Fibroblast of lung (primary cell): ENCODE measurements at regions not wholly inside any gene's neighbourhood (a gene's known extent, or its start where the extent isn't known, plus 50 kb on each side); places are given as distances from the start of the nearest gene placed in this dataset.

ENCODE experiments used
- DNase-seq, 2 donors: peaks; one replicate each; pipeline versions ENCODE4 v3.0.0 to v3.0.0-alpha.2; 2010; ENCODE audit warnings: low read depth in 2 of 2
- H2AFZ ChIP-seq: 2 replicates; pipeline ENCODE4 v1.5.1; 2012; ENCODE audit warnings: low read length, control low read depth, inconsistent platforms
- H3K27ac ChIP-seq: 2 replicates; pipeline ENCODE4 v1.5.1; 2011; ENCODE audit warnings: low read length, control low read depth; ENCODE audit not compliant: insufficient read depth
- H3K27me3 ChIP-seq: 2 replicates; pipeline ENCODE4 v1.5.1; 2011; ENCODE audit warnings: mild to moderate bottlenecking, low read length; ENCODE audit not compliant: control insufficient read depth, insufficient read depth
- H3K36me3 ChIP-seq: 2 replicates; pipeline ENCODE4 v1.5.1; 2011; ENCODE audit warnings: low read length; ENCODE audit not compliant: control insufficient read depth, insufficient read depth
- H3K4me1 ChIP-seq: 2 replicates; pipeline ENCODE4 v1.5.1; 2011; ENCODE audit warnings: low read length; ENCODE audit not compliant: control insufficient read depth, insufficient read depth; ENCODE audit errors: extremely low read depth
- H3K4me2 ChIP-seq: 2 replicates; pipeline ENCODE4 v1.5.1; 2011; ENCODE audit warnings: low read length, control low read depth; ENCODE audit not compliant: insufficient read depth; ENCODE audit errors: extremely low read depth
- H3K4me3 ChIP-seq, 4 experiments: fragments of 200-600 bp in 1 of 4; sonication (generic) in 1 of 4; replicated peaks in 1 of 4; 2 replicates each; pipeline ENCODE4 v1.5.1; 2011 to 2016; ENCODE audit warnings: low read length in 4 of 4, low read depth in 3 of 4, mild to moderate bottlenecking in 3 of 4, control low read depth in 2 of 4, inconsistent platforms in 1 of 4, mixed read lengths in 1 of 4; ENCODE audit not compliant: insufficient read depth in 1 of 4; ENCODE audit errors: control extremely low read depth in 1 of 4
- H3K79me2 ChIP-seq: 2 replicates; pipeline ENCODE4 v1.5.1; 2012; ENCODE audit warnings: mild to moderate bottlenecking, low read length, inconsistent platforms; ENCODE audit not compliant: control insufficient read depth, insufficient read depth
- H3K9ac ChIP-seq: 2 replicates; pipeline ENCODE4 v1.5.1; 2011; ENCODE audit warnings: mild to moderate bottlenecking, low read length, control low read depth; ENCODE audit not compliant: insufficient read depth
- H3K9me3 ChIP-seq: 2 replicates; pipeline ENCODE4 v1.5.1; 2012; ENCODE audit warnings: low read depth, low read length; ENCODE audit not compliant: control insufficient read depth, insufficient read depth
- H4K20me1 ChIP-seq: 2 replicates; pipeline ENCODE4 v1.5.1; 2011; ENCODE audit warnings: low read length; ENCODE audit not compliant: control insufficient read depth, insufficient read depth; ENCODE audit errors: extremely low read depth
- CTCF ChIP-seq, 2 donors: IDR thresholded peaks in 1 of 2; conservative IDR thresholded peaks in 1 of 2; 1 replicate in 1 of 2; 2 replicates in 1 of 2; pipeline ENCODE4 v1.5.1; 2011 to 2012; ENCODE audit warnings: low read length in 2 of 2, control low read depth in 1 of 2, inconsistent platforms in 1 of 2, low read depth in 1 of 2, mild to moderate bottlenecking in 1 of 2
- EZH2 ChIP-seq: IDR thresholded peaks from 2 replicates; pipeline ENCODE4 v1.5.1; 2012; ENCODE audit warnings: low read length, control low read depth, mild to moderate bottlenecking; ENCODE audit errors: missing control alignments

GRCh38 chr7:84595026-84595425 is 400.4 kb upstream of the SEMA3A start:
- no peak overlapping the region for H3K4me3 ChIP-seq
- no peaks in the 10 kb centered on the region for H3K79me2 ChIP-seq
- H2AFZ ChIP-seq: no peak overlapping the region
- H3K9me3 ChIP-seq: no peaks in the 10 kb centered on the region
- H3K27ac ChIP-seq: no peak overlapping the region
- no peak for DNase-seq
- H3K4me1 ChIP-seq: no peaks in the 10 kb centered on the region
- no peaks in the 10 kb centered on the region for H3K27me3 ChIP-seq
- H3K9ac ChIP-seq: no peak overlapping the region
- H3K36me3 ChIP-seq: no peaks in the 10 kb centered on the region
- H4K20me1 ChIP-seq: no peaks in the 10 kb centered on the region
- TF ChIP-seq CTCF (conservative IDR thresholded peaks at IDR 0.05 in 1 of 2, IDR thresholded peaks at IDR 0.05 in 1 of 2; ENCODE audit: low read depth in 1 of 2, low read length in 2 of 2) (no peak), EZH2 (no peak)
- H3K4me2 ChIP-seq: no peak overlapping the region

GRCh38 chr7:84591897-84592296 is 397.3 kb upstream of the SEMA3A start:
- no peaks in the 10 kb centered on the region for H3K4me1 ChIP-seq
- no peak overlapping the region for H3K9ac ChIP-seq
- no peak overlapping the region for H3K27ac ChIP-seq
- no peak overlapping the region for H3K4me2 ChIP-seq
- no peaks in the 10 kb centered on the region for H3K36me3 ChIP-seq
- no peaks in the 10 kb centered on the region for H3K9me3 ChIP-seq
- DNase-seq: no peak
- no peaks in the 10 kb centered on the region for H4K20me1 ChIP-seq
- H3K4me3 ChIP-seq: no peak overlapping the region
- H2AFZ ChIP-seq: no peak overlapping the region
- H3K27me3 ChIP-seq: no peaks in the 10 kb centered on the region
- H3K79me2 ChIP-seq: no peaks in the 10 kb centered on the region
- TF ChIP-seq CTCF (conservative IDR thresholded peaks at IDR 0.05 in 1 of 2, IDR thresholded peaks at IDR 0.05 in 1 of 2; ENCODE audit: low read depth in 1 of 2, low read length in 2 of 2): no peak
- no peak for TF ChIP-seq EZH2

GRCh38 chr7:84589012-84589411 is 394.4 kb upstream of the SEMA3A start:
- no peak overlapping the region for H3K4me2 ChIP-seq
- no peaks in the 10 kb centered on the region for H3K36me3 ChIP-seq
- H3K79me2 ChIP-seq: no peaks in the 10 kb centered on the region
- H3K4me3 ChIP-seq: no peak overlapping the region
- H3K9ac ChIP-seq: no peak overlapping the region
- H3K4me1 ChIP-seq: no peaks in the 10 kb centered on the region
- no peak overlapping the region for H2AFZ ChIP-seq
- H3K27ac ChIP-seq: no peak overlapping the region
- H3K9me3 ChIP-seq: no peaks in the 10 kb centered on the region
- DNase-seq: no peak
- TF ChIP-seq EZH2: no peak
- TF ChIP-seq CTCF (conservative IDR thresholded peaks at IDR 0.05 in 1 of 2, IDR thresholded peaks at IDR 0.05 in 1 of 2; ENCODE audit: low read depth in 1 of 2, low read length in 2 of 2): no peak
- H3K27me3 ChIP-seq: no peaks in the 10 kb centered on the region
- no peaks in the 10 kb centered on the region for H4K20me1 ChIP-seq
